Keratinocyte (primary cell): ENCODE measurements at regions not wholly inside any gene's neighbourhood (a gene's known extent, or its start where the extent isn't known, plus 50 kb on each side); places are given as distances from the start of the nearest gene placed in this dataset.

ENCODE experiments used
- DNase-seq: peaks from one replicate; pipeline ENCODE4 v3.0.0-alpha.2; 2011; ENCODE audit warnings: low read depth, missing footprints, low spot score
- FAIRE-seq: peaks from 2 replicates; lab custom pipeline; 2011; peaks lifted over from hg19 to GRCh38; lab: Jason Lieb, UNC
- H2AFZ ChIP-seq: 2 replicates; pipeline ENCODE4 v1.6.0; 2012; ENCODE audit warnings: low read length, control low read depth, inconsistent platforms; ENCODE audit not compliant: control insufficient read depth
- H3K27ac ChIP-seq: 2 replicates; pipeline ENCODE4 v1.5.1; 2011; ENCODE audit warnings: low read length; ENCODE audit not compliant: control insufficient read depth, insufficient read depth
- H3K27me3 ChIP-seq: 3 replicates; pipeline ENCODE4 v1.6.0; 2011; ENCODE audit warnings: low read length; ENCODE audit not compliant: control insufficient read depth, insufficient read depth; ENCODE audit errors: extremely low read depth
- H3K36me3 ChIP-seq, 2 experiments: 2 replicates in 1 of 2; 3 replicates in 1 of 2; pipeline ENCODE4 v1.5.1; 2011; ENCODE audit warnings: low read length in 2 of 2, mild to moderate bottlenecking in 1 of 2; ENCODE audit not compliant: control insufficient read depth in 2 of 2, insufficient read depth in 2 of 2; ENCODE audit errors: extremely low read depth in 1 of 2
- H3K4me1 ChIP-seq: 3 replicates; pipeline ENCODE4 v1.5.1; 2011; ENCODE audit warnings: low read length; ENCODE audit not compliant: control insufficient read depth, insufficient read depth; ENCODE audit errors: extremely low read depth
- H3K4me2 ChIP-seq: 3 replicates; pipeline ENCODE4 v1.6.0; 2011; ENCODE audit warnings: low read depth, low read length; ENCODE audit not compliant: control insufficient read depth, insufficient read depth; ENCODE audit errors: extremely low read depth
- H3K4me3 ChIP-seq, 3 experiments: fragments of 200-600 bp in 1 of 3; sonication (generic) in 1 of 3; 2 replicates in 2 of 3; 3 replicates in 1 of 3; pipeline ENCODE4 v1.5.1; 2011 to 2016; ENCODE audit warnings: low read length in 3 of 3, mild to moderate bottlenecking in 3 of 3, control low read depth in 2 of 3, inconsistent platforms in 1 of 3, low read depth in 1 of 3, mixed read lengths in 1 of 3, mixed run types in 1 of 3, moderate library complexity in 1 of 3; ENCODE audit not compliant: control insufficient read depth in 2 of 3, insufficient read depth in 2 of 3; ENCODE audit errors: extremely low read depth in 1 of 3
- H3K79me2 ChIP-seq: 2 replicates; pipeline ENCODE4 v1.6.0; 2012; ENCODE audit warnings: low read length; ENCODE audit not compliant: control insufficient read depth, insufficient read depth
- H3K9ac ChIP-seq: 3 replicates; pipeline ENCODE4 v1.6.0; 2011; ENCODE audit warnings: low read length; ENCODE audit not compliant: control insufficient read depth, insufficient read depth; ENCODE audit errors: extremely low read depth
- H3K9me1 ChIP-seq: 3 replicates; pipeline ENCODE4 v1.6.0; 2011; ENCODE audit warnings: low read length; ENCODE audit not compliant: control insufficient read depth, insufficient read depth; ENCODE audit errors: extremely low read depth
- H3K9me3 ChIP-seq: 2 replicates; pipeline ENCODE4 v1.5.1; 2012; ENCODE audit warnings: low read depth, low read length; ENCODE audit not compliant: control insufficient read depth
- H4K20me1 ChIP-seq: 3 replicates; pipeline ENCODE4 v1.6.0; 2011; ENCODE audit warnings: low read length; ENCODE audit not compliant: control insufficient read depth, insufficient read depth; ENCODE audit errors: extremely low read depth
- CTCF ChIP-seq, 3 experiments: IDR thresholded peaks in 1 of 3; conservative IDR thresholded peaks in 1 of 3; optimal IDR thresholded peaks in 1 of 3; 2 replicates in 2 of 3; 3 replicates in 1 of 3; pipeline versions ENCODE3 to v1.5.1; 2011; ENCODE audit warnings: low read length in 3 of 3, mild to moderate bottlenecking in 3 of 3, moderate library complexity in 2 of 3, control low read depth in 1 of 3, inconsistent platforms in 1 of 3; ENCODE audit not compliant: insufficient read depth in 2 of 3; ENCODE audit errors: extremely low read depth in 1 of 3
- EZH2 ChIP-seq: IDR thresholded peaks from one replicate; pipeline ENCODE4 v1.6.1; 2012; ENCODE audit warnings: inconsistent platforms, mild to moderate bottlenecking, low read length, moderate library complexity
- dilution Hi-C: fragments of 300-500 bp; cut with MboI; formaldehyde crosslinking; loops from one replicate; pipeline ENCODE4 v1.7.0; 2020; ENCODE audit warnings: low sequenced_read_pairs; ENCODE audit not compliant: extremely low pct_ligation_motif_present

GRCh38 chr4:154683956-154684681 lies 59.7 kb upstream of the LRAT start:
- Histone ChIP-seq H3K4me1 (no peaks in the 10 kb centered on the region), H3K9me1 (no peaks in the 10 kb centered on the region), H3K9me3 (no peaks in the 10 kb centered on the region), H3K79me2 (no peaks in the 10 kb centered on the region), H3K4me3 (no peak overlapping the region), H2AFZ (peak overlapping the region; percentile 6), H3K4me2 (no peak overlapping the region), H3K9ac (no peak overlapping the region), H3K36me3 (no peaks in the 10 kb centered on the region), H4K20me1 (no peaks in the 10 kb centered on the region), H3K27ac (no peak overlapping the region), H3K27me3 (no peaks in the 10 kb centered on the region)
- FAIRE-seq (no peak), DNase-seq (no peak)
- dilution Hi-C loops = no loop called here
- no peak for TF ChIP-seq CTCF (optimal IDR thresholded peaks at IDR 0.05 in 1 of 3, IDR thresholded peaks at IDR 0.05 in 1 of 3, conservative IDR thresholded peaks at IDR 0.05 in 1 of 3; ENCODE audit: extremely low read depth in 1 of 3, insufficient read depth in 2 of 3, low read length in 3 of 3)
- no peak for TF ChIP-seq EZH2

- no peak for FAIRE-seq
- H3K27me3 ChIP-seq = no peaks in the 10 kb centered on the region
- H2AFZ ChIP-seq = no peak overlapping the region
- no peaks in the 10 kb centered on the region for H3K36me3 ChIP-seq
- H3K79me2 ChIP-seq = no peaks in the 10 kb centered on the region
- no peak overlapping the region for H3K9ac ChIP-seq
- H4K20me1 ChIP-seq = no peaks in the 10 kb centered on the region
- no peaks in the 10 kb centered on the region for H3K9me1 ChIP-seq
- no peak overlapping the region for H3K4me2 ChIP-seq
- H3K4me3 ChIP-seq = no peak overlapping the region
- dilution Hi-C loops = no loop called here
- DNase-seq = no peak
- TF ChIP-seq EZH2 = no peak
- TF ChIP-seq CTCF (optimal IDR thresholded peaks at IDR 0.05 in 1 of 3, IDR thresholded peaks at IDR 0.05 in 1 of 3, conservative IDR thresholded peaks at IDR 0.05 in 1 of 3; ENCODE audit: extremely low read depth in 1 of 3, insufficient read depth in 2 of 3, low read length in 3 of 3) = no peak
- H3K4me1 ChIP-seq = no peaks in the 10 kb centered on the region
- H3K27ac ChIP-seq = no peak overlapping the region
- no peaks in the 10 kb centered on the region for H3K9me3 ChIP-seq
Measured at GRCh38 chr4:154686838-154687237, 57.0 kb upstream of the LRAT start.
